SK-N-MC (cell line): ENCODE measurements at regions not wholly inside any gene's neighbourhood (a gene's known extent, or its start where the extent isn't known, plus 50 kb on each side); places are given as distances from the start of the nearest gene placed in this dataset.

Experiments
- EZH2 ChIP-seq: fragments of 200-600 bp; sonication (generic); IDR thresholded peaks from one replicate; pipeline ENCODE4 v1.6.1; 2017; ENCODE audit warnings: antibody characterized with exemption
- FOXP2 ChIP-seq: optimal IDR thresholded peaks from 2 replicates; pipeline ENCODE3; 2011; ENCODE audit warnings: mild to moderate bottlenecking, moderate library complexity; ENCODE audit not compliant: insufficient read depth; ENCODE audit errors: extremely low read length, control extremely low read depth
- POLR2AphosphoS5 ChIP-seq: IDR thresholded peaks from 2 replicates; pipeline ENCODE4 v1.6.1; 2012; ENCODE audit warnings: mild to moderate bottlenecking, low read depth, low read length, borderline replicate concordance

DNA sequence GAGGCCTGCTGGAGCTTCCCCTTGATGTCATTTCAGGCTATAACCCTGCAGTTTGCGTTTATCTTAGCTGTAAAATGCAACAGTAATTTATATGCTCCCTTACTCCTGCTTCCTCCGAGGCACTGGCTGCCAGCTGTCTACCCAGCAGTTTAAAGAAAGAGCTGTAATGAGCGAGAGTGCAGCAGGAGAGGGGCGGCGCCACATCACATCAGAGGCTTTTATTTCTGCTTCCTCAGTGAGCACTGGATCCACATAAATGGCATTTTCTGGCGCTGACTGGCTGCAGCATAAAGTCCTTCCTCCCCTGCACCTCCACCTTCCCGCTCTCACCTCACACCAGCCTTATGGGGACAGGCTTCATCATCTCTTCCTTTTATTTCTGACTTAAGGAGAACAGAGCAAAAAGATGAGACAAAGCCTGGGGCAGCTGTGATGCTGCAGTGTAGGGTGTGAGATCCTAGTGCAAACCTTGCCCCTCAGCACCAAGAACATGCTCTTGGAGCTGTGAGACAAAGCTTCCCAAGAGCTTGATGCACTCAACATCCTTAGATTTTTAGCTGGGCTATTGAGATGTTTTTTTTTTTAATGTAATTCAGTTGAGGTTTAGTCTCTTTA, 829.6 kb upstream of the ZNF608 start:
- no peak for TF ChIP-seq POLR2AphosphoS5
- TF ChIP-seq EZH2, result no peak
- TF ChIP-seq FOXP2, result no peak
